Erythroblast (primary cell): ENCODE measurements at regions not wholly inside any gene's neighbourhood (a gene's known extent, or its start where the extent isn't known, plus 50 kb on each side); places are given as distances from the start of the nearest gene placed in this dataset.

Source experiments
- GATA1 ChIP-seq: IDR thresholded peaks from 2 replicates; pipeline ENCODE4 v1.6.1; 2011; ENCODE audit warnings: low read depth, mild to moderate bottlenecking, control low read depth, low read length, moderate library complexity
- POLR2A ChIP-seq: IDR thresholded peaks from 2 replicates; pipeline ENCODE4 v1.6.1; 2011; ENCODE audit warnings: mild to moderate bottlenecking, low read length

DNA sequence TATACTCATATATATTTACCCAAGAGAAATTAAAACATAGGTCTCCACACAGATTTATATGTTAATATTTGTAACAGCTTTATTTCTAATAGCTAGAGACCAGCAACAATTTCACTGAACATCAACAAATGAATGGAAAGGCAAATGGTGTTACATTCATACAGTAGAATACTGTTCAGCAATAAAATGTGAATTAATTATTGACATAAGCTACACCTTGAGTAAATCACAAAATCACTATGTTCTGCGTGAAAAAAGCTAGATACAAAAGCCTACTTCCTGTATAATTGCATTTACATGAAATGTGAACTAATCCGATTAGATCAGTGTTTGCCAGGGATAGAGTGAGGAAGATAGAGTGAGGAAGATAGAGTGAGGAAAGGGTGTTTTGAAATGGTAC lies 945.7 kb downstream of the SQOR start:
- TF ChIP-seq POLR2A (no peak), GATA1 (no peak)
